GM12878 (cell line): ENCODE measurements at regions not wholly inside any gene's neighbourhood (a gene's known extent, or its start where the extent isn't known, plus 50 kb on each side); places are given as distances from the start of the nearest gene placed in this dataset.

Source experiments
- ATAC-seq: fragments of 200-7000 bp; cut with Tn5 transposase; 3 replicates; pipeline ENCODE4 v1.9.1; 2020; ENCODE audit warnings: mild to moderate bottlenecking, moderate library complexity
- BruUV-seq: library from RNA; stranded (reverse); fragments of 400-500 nt; replicated peaks from 2 replicates; lab custom pipeline; 2021; lab: Mats Ljungman, UMichigan
- CTCF ChIA-PET: fragments of 300-600 bp; sonication (Branson Sonifier 250); formaldehyde crosslinking; extraction: SDS; loops from one replicate; lab custom pipeline; 2021; ENCODE audit warnings: inconsistent platforms; lab: Yijun Ruan, JAX
- POLR2A ChIA-PET: fragments of 350-600 bp; formaldehyde crosslinking; extraction: SDS; loops from one replicate; lab custom pipeline; 2021; ENCODE audit warnings: inconsistent platforms; lab: Charles Lee
- RAD21 ChIA-PET: fragments of 300-600 bp; sonication (Branson Sonifier 250); formaldehyde crosslinking; loops from one replicate; lab custom pipeline; 2023; ENCODE audit warnings: antibody characterized with exemption; ENCODE audit not compliant: unreplicated experiment; lab: Charles Lee
- SMC1A ChIA-PET: fragments of 300-600 bp; sonication (Branson Sonifier 250); formaldehyde crosslinking; loops from one replicate; lab custom pipeline; 2023; ENCODE audit not compliant: unreplicated experiment, uncharacterized antibody; lab: Charles Lee
- DNase-seq: peaks from one replicate; pipeline ENCODE4 v3.0.0-alpha.2; 2011; ENCODE audit warnings: low read depth, low spot score
- FAIRE-seq: peaks from 3 replicates; lab custom pipeline; 2011; peaks lifted over from hg19 to GRCh38; lab: Jason Lieb, UNC
- H2AFZ ChIP-seq: 2 replicates; pipeline ENCODE4 v1.6.0; 2011; ENCODE audit warnings: low read depth, low read length, control low read depth; ENCODE audit not compliant: control insufficient read depth
- H3K27ac ChIP-seq: 2 replicates; pipeline ENCODE4 v1.5.1; 2011; ENCODE audit warnings: control low read depth; ENCODE audit not compliant: control insufficient read depth, insufficient read depth
- H3K27me3 ChIP-seq, 2 experiments: replicated peaks in 1 of 2; 2 replicates each; pipeline versions ENCODE4 v1.6.0 to v1.6.1; 2011; ENCODE audit warnings: low read length in 1 of 2; ENCODE audit not compliant: control insufficient read depth in 2 of 2, insufficient read depth in 2 of 2
- H3K36me3 ChIP-seq, 2 experiments: 2 replicates each; pipeline ENCODE4 v1.5.1; 2011; ENCODE audit warnings: low read length in 1 of 2; ENCODE audit not compliant: control insufficient read depth in 2 of 2, insufficient read depth in 2 of 2
- H3K4me1 ChIP-seq: 2 replicates; pipeline ENCODE4 v1.6.1; 2011; ENCODE audit warnings: mild to moderate bottlenecking, low read length, moderate library complexity, mixed read lengths; ENCODE audit not compliant: control insufficient read depth, insufficient read depth
- H3K4me2 ChIP-seq: 2 replicates; pipeline ENCODE4 v1.6.0; 2011; ENCODE audit warnings: control low read depth; ENCODE audit not compliant: control insufficient read depth, insufficient read depth
- H3K4me3 ChIP-seq: fragments of 200-600 bp; sonication (generic); 2 replicates; pipeline ENCODE4 v1.5.1; 2016
- H3K79me2 ChIP-seq: 2 replicates; pipeline ENCODE4 v1.6.0; 2011; ENCODE audit warnings: low read length; ENCODE audit not compliant: control insufficient read depth, insufficient read depth
- H3K9ac ChIP-seq: 2 replicates; pipeline ENCODE4 v1.8.0; 2011; ENCODE audit warnings: low read length, control low read depth, mixed read lengths; ENCODE audit not compliant: control insufficient read depth, insufficient read depth
- H3K9me3 ChIP-seq: replicated peaks from 3 replicates; pipeline ENCODE4 v1.5.1; 2011; ENCODE audit warnings: mild to moderate bottlenecking, low read length; ENCODE audit not compliant: control insufficient read depth, insufficient read depth
- H4K20me1 ChIP-seq: 2 replicates; pipeline ENCODE4 v1.6.0; 2011; ENCODE audit not compliant: control insufficient read depth, insufficient read depth
- CHD1 ChIP-seq: IDR thresholded peaks from 2 replicates; pipeline ENCODE4 v1.6.1; 2012; ENCODE audit warnings: low read depth, low read length, improper control_type of control experiment
- CREB1 ChIP-seq: IDR thresholded peaks from 2 replicates; pipeline ENCODE4 v1.6.1; 2012; ENCODE audit warnings: low read depth, mild to moderate bottlenecking, inconsistent platforms
- NFYB ChIP-seq: IDR thresholded peaks from 2 replicates; pipeline ENCODE4 v1.6.1; 2011; ENCODE audit warnings: low read depth, mild to moderate bottlenecking, low read length, improper control_type of control experiment, moderate library complexity; ENCODE audit not compliant: insufficient read depth
- PAX5 ChIP-seq: IDR thresholded peaks from 2 replicates; pipeline ENCODE4 v1.6.1; 2011; ENCODE audit warnings: low read depth, low read length, borderline replicate concordance
- RCOR1 ChIP-seq: conservative IDR thresholded peaks from 2 replicates; pipeline ENCODE4 v1.6.1; 2012; ENCODE audit warnings: low read depth, low read length, improper control_type of control experiment
- RFX5 ChIP-seq: IDR thresholded peaks from 2 replicates; pipeline ENCODE4 v1.6.1; 2011; ENCODE audit warnings: low read depth, low read length, improper control_type of control experiment
- SIN3A ChIP-seq: IDR thresholded peaks from 2 replicates; pipeline ENCODE4 v1.6.1; 2012; ENCODE audit warnings: low read depth, low read length, improper control_type of control experiment
- SMARCA5 ChIP-seq: fragments of 450-650 bp; IDR thresholded peaks from 2 replicates; pipeline ENCODE4 v1.6.1; 2017; ENCODE audit warnings: mild to moderate bottlenecking
- ZSCAN29 ChIP-seq: fragments of 450-650 bp; IDR thresholded peaks from 2 replicates; pipeline ENCODE4 v1.6.1; 2017; ENCODE audit warnings: mild to moderate bottlenecking, moderate library complexity
- WGBS: methylation state at CpG from one replicate; pipeline ENCODE4 v1.1.6; 2016; ENCODE audit warnings: low lambda C conversion rate; ENCODE audit not compliant: insufficient replicate concordance, insufficient coverage; ENCODE audit errors: missing lambda C conversion rate; 5-methylcytosine and 5-hydroxymethylcytosine counted together
- in situ Hi-C: fragments of 300-500 bp; cut with MboI; formaldehyde crosslinking; loops from 9 replicates; pipeline ENCODE4 v1.14.3; 2018; ENCODE audit warnings: mixed read lengths
- intact Hi-C: fragments of 100-400 bp; cut with micrococcal nuclease; formaldehyde crosslinking; loops from one replicate; pipeline ENCODE4 v1.14.2; 2022; ENCODE audit not compliant: unreplicated experiment
- TF ChIP-seq, protein P1 (sequence below): fragments of 450-650 bp; formaldehyde crosslinking; IDR thresholded peaks from 2 replicates; pipeline ENCODE4 v1.4.0; 2020; ENCODE audit warnings: mild to moderate bottlenecking, moderate library complexity
- TF ChIP-seq, protein P2 (sequence below): fragments of 450-650 bp; IDR thresholded peaks from 2 replicates; pipeline ENCODE4 v1.6.1; 2018; ENCODE audit warnings: borderline replicate concordance, mild to moderate bottlenecking; ENCODE audit not compliant: partially characterized antibody
- TF ChIP-seq, protein P3 (sequence below): fragments of 450-650 bp; IDR thresholded peaks from 2 replicates; pipeline ENCODE4 v1.6.1; 2017; ENCODE audit warnings: antibody characterized with exemption, mild to moderate bottlenecking, moderate library complexity

DNA sequence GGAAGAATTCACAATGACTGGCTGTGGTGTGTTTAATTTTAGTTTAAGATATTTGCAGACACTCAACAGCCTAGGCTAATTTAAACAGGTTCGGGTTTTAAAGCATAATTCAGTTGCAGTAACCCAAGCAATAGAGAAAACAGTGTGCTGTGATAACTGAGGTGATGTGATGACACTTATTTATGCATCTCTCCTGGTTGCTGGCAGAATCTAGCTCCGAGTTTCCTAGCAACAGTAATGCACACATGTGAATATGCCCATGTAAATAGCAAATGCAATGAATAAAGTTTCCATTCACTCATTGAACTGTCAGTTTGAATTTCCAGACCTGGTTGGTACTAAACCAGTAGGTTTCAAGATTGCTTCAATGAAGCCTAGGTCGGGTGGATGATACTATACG lies 426.5 kb downstream of the TMX3 start:
- no peak overlapping the region for H3K9ac ChIP-seq
- no peaks in the 10 kb centered on the region for H3K9me3 ChIP-seq
- intact Hi-C loops: no loop called here
- FAIRE-seq (no peak), ATAC-seq (no peak), DNase-seq (no peak)
- no peak overlapping the region for H3K4me2 ChIP-seq
- RAD21 ChIA-PET: no interaction called here
- no peak overlapping the region for H3K27ac ChIP-seq
- 0% methylated on average over 4 of the region's 4 CpGs for WGBS
- no peak overlapping the region for H2AFZ ChIP-seq
- no peak overlapping the region for H3K4me3 ChIP-seq
- H3K4me1 ChIP-seq: no peaks in the 10 kb centered on the region
- H3K27me3 ChIP-seq: no peaks in the 10 kb centered on the region
- BruUV-seq: no TSS peak
- no peaks in the 10 kb centered on the region for H3K79me2 ChIP-seq
- SMC1A ChIA-PET: no interaction called here
- POLR2A ChIA-PET: no interaction called here
- CTCF ChIA-PET: no interaction called here
- in situ Hi-C loops: no loop called here
- no peaks in the 10 kb centered on the region for H4K20me1 ChIP-seq
- no peaks in the 10 kb centered on the region for H3K36me3 ChIP-seq
- no peak for TF ChIP-seq NFYB
- TF ChIP-seq, protein P1, sequence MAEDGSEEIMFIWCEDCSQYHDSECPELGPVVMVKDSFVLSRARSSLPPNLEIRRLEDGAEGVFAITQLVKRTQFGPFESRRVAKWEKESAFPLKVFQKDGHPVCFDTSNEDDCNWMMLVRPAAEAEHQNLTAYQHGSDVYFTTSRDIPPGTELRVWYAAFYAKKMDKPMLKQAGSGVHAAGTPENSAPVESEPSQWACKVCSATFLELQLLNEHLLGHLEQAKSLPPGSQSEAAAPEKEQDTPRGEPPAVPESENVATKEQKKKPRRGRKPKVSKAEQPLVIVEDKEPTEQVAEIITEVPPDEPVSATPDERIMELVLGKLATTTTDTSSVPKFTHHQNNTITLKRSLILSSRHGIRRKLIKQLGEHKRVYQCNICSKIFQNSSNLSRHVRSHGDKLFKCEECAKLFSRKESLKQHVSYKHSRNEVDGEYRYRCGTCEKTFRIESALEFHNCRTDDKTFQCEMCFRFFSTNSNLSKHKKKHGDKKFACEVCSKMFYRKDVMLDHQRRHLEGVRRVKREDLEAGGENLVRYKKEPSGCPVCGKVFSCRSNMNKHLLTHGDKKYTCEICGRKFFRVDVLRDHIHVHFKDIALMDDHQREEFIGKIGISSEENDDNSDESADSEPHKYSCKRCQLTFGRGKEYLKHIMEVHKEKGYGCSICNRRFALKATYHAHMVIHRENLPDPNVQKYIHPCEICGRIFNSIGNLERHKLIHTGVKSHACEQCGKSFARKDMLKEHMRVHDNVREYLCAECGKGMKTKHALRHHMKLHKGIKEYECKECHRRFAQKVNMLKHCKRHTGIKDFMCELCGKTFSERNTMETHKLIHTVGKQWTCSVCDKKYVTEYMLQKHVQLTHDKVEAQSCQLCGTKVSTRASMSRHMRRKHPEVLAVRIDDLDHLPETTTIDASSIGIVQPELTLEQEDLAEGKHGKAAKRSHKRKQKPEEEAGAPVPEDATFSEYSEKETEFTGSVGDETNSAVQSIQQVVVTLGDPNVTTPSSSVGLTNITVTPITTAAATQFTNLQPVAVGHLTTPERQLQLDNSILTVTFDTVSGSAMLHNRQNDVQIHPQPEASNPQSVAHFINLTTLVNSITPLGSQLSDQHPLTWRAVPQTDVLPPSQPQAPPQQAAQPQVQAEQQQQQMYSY (CRISPR knock-in tag): no peak
- TF ChIP-seq RFX5: no peak
- no peak for TF ChIP-seq SMARCA5
- TF ChIP-seq, protein P2, sequence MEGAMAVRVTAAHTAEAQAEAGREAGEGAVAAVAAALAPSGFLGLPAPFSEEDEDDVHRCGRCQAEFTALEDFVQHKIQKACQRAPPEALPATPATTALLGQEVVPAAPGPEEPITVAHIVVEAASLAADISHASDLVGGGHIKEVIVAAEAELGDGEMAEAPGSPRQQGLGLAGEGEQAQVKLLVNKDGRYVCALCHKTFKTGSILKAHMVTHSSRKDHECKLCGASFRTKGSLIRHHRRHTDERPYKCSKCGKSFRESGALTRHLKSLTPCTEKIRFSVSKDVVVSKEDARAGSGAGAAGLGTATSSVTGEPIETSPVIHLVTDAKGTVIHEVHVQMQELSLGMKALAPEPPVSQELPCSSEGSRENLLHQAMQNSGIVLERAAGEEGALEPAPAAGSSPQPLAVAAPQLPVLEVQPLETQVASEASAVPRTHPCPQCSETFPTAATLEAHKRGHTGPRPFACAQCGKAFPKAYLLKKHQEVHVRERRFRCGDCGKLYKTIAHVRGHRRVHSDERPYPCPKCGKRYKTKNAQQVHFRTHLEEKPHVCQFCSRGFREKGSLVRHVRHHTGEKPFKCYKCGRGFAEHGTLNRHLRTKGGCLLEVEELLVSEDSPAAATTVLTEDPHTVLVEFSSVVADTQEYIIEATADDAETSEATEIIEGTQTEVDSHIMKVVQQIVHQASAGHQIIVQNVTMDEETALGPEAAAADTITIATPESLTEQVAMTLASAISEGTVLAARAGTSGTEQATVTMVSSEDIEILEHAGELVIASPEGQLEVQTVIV: no peak
- no peak for TF ChIP-seq ZSCAN29
- TF ChIP-seq SIN3A: no peak
- no peak for TF ChIP-seq RCOR1
- no peak for TF ChIP-seq CHD1
- no peak for TF ChIP-seq CREB1
- TF ChIP-seq, protein P3, sequence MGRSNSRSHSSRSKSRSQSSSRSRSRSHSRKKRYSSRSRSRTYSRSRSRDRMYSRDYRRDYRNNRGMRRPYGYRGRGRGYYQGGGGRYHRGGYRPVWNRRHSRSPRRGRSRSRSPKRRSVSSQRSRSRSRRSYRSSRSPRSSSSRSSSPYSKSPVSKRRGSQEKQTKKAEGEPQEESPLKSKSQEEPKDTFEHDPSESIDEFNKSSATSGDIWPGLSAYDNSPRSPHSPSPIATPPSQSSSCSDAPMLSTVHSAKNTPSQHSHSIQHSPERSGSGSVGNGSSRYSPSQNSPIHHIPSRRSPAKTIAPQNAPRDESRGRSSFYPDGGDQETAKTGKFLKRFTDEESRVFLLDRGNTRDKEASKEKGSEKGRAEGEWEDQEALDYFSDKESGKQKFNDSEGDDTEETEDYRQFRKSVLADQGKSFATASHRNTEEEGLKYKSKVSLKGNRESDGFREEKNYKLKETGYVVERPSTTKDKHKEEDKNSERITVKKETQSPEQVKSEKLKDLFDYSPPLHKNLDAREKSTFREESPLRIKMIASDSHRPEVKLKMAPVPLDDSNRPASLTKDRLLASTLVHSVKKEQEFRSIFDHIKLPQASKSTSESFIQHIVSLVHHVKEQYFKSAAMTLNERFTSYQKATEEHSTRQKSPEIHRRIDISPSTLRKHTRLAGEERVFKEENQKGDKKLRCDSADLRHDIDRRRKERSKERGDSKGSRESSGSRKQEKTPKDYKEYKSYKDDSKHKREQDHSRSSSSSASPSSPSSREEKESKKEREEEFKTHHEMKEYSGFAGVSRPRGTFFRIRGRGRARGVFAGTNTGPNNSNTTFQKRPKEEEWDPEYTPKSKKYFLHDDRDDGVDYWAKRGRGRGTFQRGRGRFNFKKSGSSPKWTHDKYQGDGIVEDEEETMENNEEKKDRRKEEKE: no peak
- no peak for TF ChIP-seq PAX5
